GM19452 (cell line): ENCODE measurements at regions not wholly inside any gene's neighbourhood (a gene's known extent, or its start where the extent isn't known, plus 50 kb on each side); places are given as distances from the start of the nearest gene placed in this dataset.
"Not testable (repeated sequence)": the region's sequence is repeated elsewhere in the genome, so short reads cannot be mapped to it uniquely, and the experiment has no call there.

Experiments used
- ATAC-seq: cut with Tn5 transposase; IDR thresholded peaks from one replicate; pipeline ENCODE4 v1.9.1; 2021; ENCODE audit not compliant: unreplicated experiment

GRCh38 chr1:223019256-223019655, 123.8 kb downstream of the TLR5 start:
- ATAC-seq: no peak

- ATAC-seq: no peak
These were observed 122.3 kb downstream of the TLR5 start for GRCh38 chr1:223020770-223021169.

DNA sequence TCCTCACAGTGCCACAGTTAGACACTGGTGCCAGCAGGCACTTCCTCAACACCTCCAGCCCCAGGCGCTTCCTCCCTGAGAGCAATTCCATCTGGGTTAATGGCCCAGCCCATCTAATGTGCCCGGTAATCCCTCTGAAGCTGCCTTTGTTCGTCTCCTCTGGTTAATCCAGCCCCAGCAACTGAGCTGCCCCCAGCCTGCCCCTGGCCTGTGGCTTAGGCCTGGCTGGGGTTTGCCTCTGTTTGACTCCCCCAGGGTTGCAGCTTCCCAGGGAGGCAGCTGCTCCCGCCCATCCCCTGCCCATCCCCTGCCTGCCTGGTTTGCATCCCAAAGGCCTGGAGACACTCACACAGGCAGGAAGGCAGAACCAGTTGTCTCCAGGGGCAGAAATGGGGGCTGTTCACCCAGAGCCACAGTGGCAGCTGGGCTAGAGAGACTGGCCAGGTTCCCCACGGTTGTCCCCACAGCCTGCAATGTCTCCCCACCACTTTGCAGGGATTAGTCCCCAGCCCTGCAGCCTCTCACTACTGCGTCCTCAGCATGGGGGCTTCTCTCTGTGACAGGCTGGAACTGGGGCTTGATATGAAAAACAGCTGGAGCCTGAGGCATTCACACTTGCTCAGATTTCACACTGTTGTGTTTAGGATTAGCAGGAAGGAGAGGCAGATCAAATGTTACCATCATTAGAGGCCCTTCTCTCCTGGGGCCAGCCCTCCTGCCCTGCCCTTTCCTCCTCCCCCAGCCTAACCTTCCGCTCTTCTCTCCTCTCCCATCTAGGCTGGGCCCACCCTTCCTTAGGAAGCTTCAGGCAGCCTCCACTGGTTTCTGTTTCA, 120.2 kb downstream of the TLR5 start:
- no peak for ATAC-seq

- ATAC-seq: no peak
These were observed 119.2 kb downstream of the TLR5 start for GRCh38 chr1:223023863-223024262.

- not testable (repeated sequence) for ATAC-seq
These were observed 118.6 kb downstream of the TLR5 start for GRCh38 chr1:223024486-223024885.

- not testable (repeated sequence) for ATAC-seq
These were observed 117.8 kb downstream of the TLR5 start for GRCh38 chr1:223025190-223025734.

- not testable (repeated sequence) for ATAC-seq
These were observed 116.4 kb downstream of the TLR5 start for GRCh38 chr1:223026639-223027038.

DNA sequence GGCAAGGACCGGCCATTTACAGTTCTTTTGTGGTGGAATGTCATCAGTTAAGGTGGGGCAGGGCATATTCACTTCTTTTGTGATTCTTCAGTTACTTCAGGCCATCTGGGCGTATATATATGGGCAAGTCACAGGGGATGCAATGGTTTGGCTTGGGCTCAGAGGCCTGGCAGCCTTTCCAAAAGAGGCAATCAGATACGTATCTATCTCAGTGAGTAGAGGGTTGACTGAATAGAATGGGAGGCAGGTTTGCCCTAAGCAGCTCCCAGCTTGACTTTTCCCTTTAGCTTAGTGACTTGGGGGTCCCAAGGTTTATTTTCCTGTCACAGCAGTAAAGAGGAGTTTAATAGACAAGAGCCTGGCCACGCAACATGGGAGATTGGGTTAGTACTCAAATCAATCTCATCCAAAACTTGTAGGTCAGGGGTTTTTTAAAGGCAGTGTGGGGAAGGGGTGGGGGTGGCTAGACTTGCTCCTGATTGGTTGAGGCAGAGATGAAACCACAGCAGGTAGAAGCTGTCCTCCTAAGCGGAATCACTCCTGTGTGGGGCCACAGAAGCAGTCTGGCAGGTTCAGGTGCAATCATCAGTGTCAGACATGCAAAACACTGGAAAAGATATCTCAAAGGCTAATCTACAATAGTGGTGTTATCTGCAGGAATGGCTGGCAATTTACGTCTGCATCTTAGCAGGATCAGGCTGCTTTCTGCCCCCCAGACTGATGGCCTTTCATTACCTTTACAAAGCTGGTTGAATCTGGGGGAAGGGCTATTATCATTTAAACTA, 112.9 kb downstream of the TLR5 start:
- no peak for ATAC-seq

DNA sequence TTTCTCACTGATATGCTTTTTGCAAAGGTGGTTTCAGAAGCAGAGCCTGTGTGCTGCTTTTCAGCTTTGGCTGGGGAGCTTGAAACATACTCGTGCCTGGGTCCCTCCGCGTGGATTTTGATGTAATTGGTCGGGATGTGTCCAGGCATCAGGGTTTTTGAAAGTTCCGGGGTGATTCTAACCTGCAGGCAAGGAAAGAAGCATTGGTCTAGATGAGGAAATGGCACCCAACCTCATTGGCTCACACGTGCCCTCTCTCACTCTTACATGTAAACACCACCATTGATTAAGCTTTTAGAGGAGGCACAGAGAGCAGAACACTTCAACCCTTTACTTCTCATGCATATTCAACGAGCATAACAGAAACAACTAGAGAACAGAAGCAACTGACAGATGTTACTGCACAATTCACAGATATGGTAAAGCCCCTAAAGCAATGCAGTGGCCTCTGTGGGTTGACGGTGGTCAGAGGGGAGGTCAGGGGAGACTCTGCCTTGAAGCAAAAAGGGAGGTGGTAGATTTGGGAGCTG, 112.1 kb downstream of the TLR5 start:
- no peak for ATAC-seq

- ATAC-seq: no peak
These were observed 111.1 kb downstream of the TLR5 start for GRCh38 chr1:223031733-223032601.

- ATAC-seq: no peak
These were observed 109.4 kb downstream of the TLR5 start for GRCh38 chr1:223033658-223034057.

DNA sequence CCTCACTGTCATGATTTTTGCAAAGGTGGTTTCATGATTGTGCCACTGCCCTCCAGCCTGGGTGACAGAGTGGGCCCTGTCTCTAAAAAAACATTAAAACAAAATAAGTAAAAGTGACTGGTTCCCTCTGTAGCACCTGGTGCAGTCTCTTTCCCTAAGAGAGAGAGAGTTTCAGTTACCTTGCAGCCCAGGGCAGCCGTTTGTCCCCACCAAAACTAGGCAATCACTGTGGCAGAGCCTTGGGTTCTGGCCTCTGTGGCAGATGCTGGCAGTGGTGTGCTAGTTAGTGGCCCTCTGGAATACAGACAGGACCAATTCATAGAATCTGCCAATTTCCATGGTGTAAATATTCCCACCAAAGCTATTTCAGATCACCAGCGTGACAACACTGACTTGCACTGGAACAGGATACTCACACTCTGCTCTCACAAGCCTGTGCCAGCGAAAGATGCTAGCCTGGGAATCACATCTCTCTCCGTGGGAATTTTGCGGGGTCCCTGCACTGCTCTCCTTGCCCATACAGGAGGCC, 108.7 kb downstream of the TLR5 start:
- ATAC-seq: no peak

DNA sequence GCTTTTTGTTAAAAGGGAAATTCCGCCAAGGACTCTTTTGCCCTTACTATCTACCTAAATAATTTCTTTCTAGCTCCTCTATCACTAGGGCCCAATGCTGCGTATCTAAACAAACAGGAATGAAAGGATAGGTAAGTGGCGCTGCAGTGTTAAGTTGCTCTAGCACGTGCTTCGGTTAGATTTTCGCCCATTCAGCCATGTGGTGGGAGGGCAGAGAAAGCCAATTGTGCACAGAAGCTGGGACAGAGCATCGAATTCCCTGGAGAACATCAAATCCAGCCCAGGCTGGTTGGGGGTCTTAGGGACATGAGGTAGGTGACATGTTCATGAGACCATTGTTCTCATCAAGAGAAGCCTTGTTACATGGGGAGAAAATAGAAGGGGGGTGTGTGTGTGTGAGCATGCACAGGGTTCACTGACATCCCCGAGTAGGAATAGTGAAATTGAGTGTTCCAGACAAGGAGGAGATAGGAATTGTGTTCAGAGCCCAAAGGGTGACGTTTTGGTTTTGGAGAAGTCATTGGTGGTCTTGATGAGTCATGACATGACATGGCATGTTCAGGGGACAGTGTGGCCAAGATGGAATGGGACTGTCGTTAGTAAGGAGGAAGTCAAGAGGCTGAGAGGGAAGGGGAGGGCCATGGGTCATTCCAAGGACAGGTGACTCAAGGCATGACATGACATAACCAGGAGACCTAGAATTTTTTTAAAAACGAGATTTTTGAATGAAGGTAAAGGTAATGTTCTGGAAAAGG, 107.1 kb downstream of the TLR5 start:
- no peak for ATAC-seq

DNA sequence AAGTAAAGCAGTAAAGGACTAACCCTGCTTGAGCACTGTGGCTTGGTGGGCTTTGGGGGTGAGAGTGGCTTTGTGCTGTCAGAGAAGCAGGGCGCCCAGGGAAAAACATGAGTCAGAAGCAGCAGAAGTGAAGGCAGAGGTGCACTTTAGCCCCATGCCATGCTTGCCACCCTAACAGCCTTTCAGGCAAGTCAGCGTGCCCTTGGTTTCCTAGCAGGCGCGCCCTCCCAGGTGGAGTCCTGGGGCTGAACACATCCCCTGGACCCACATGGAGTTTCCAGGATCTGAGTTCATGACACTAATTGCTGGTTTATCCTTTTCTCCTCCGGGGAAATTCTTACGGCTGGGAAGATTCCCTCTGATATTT, 106.6 kb downstream of the TLR5 start:
- no peak for ATAC-seq

DNA sequence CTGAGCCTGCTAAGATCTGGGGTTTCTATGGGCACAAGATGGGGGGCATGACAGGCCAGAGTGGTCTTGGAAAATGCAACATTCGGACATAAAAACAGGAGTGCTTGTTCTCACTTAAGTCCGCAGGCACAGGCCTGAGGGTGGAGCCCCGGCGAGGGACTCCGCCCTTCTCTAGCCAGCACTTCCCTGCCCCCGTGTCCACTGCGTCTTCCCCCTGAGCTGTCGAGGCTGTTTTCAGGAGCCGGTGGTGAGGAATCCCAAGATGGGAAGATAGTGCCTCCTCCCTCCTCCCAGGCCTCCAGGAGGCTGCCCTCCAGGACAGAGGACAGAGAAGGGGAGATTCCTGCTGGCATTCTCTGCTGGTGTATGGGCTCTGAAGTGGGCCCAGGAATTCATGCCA, 105.2 kb downstream of the TLR5 start:
- ATAC-seq: no peak

DNA sequence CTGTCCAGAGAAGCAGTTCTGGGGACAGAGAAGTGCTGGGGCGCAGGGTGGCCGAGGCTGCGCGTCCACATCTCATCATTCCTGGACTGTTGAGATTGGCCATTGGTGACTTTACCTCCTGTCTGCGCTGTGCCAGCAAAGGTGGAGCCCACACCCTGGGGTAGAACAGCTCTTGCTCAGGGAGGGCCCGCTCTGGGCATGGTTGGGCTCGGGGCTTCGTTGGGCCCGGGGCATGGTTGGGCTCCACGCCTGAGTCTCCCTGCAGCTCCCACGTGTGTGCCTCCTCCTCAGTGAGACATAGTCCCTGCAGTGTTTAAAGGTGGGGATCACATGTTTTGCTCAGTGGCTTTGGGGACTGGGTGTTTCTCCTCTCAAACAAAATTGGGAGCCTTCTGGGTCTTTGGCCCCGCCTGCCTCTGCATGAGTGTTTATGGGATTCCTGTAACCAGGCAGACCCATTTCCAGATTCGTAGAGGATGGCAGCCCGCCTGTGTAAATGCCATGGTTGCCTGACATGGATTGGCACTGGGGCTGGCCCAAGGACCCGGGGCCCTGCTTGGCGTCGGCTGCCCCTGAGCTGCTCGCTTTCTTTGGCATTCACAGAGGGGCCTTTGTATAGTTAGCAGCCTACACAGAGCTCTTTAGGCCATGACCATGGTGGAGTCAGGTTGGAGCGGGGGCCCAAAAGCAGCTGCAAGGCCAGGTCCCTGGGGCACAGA, 104.6 kb downstream of the TLR5 start:
- ATAC-seq: no peak

GRCh38 chr1:223039990-223040389, 103.1 kb downstream of the TLR5 start:
- ATAC-seq: no peak

GRCh38 chr1:223041481-223041880, 101.6 kb downstream of the TLR5 start:
- no peak for ATAC-seq
